Activated T-helper 1 cell treated with anti-CD3 and anti-CD28 coated beads, Interleukin-12 subunit alpha, Interleukin-12 subunit beta, Interleukin-2, Interleukin-4 antibody, amounts not matched to agents 30 ng/mL and 10 ng/mL and 1 ng/mL, durations not matched to agents 14 hours and 24 hours and 36 hours (primary cell): ENCODE measurements at regions not wholly inside any gene's neighbourhood (a gene's known extent, or its start where the extent isn't known, plus 50 kb on each side); places are given as distances from the start of the nearest gene placed in this dataset.

Experiments used
- DNase-seq: peaks from one replicate; pipeline ENCODE4 v3.0.0; 2021; ENCODE audit warnings: low spot score
- H3K27ac Mint-ChIP-seq: one replicate; pipeline ENCODE4 v1.8.0; 2021; ENCODE audit warnings: mild to moderate bottlenecking, mixed read lengths
- H3K27me3 Mint-ChIP-seq: one replicate; pipeline ENCODE4 v1.8.0; 2022; ENCODE audit warnings: mild to moderate bottlenecking, moderate library complexity, mixed read lengths; ENCODE audit not compliant: insufficient read depth
- H3K36me3 Mint-ChIP-seq: one replicate; pipeline ENCODE4 v1.8.0; 2021; ENCODE audit warnings: low read depth, mixed read lengths
- H3K4me1 Mint-ChIP-seq: one replicate; pipeline ENCODE4 v1.8.0; 2021; ENCODE audit warnings: low read depth, mixed read lengths
- H3K4me3 Mint-ChIP-seq: one replicate; pipeline ENCODE4 v1.8.0; 2021; ENCODE audit warnings: mild to moderate bottlenecking, moderate library complexity, mixed read lengths
- H3K9me3 Mint-ChIP-seq: one replicate; pipeline ENCODE4 v1.8.0; 2021; ENCODE audit warnings: mixed read lengths
- intact Hi-C: fragments of 100-400 bp; cut with micrococcal nuclease; formaldehyde crosslinking; loops from one replicate; pipeline ENCODE4 v1.15.1; 2024

DNA sequence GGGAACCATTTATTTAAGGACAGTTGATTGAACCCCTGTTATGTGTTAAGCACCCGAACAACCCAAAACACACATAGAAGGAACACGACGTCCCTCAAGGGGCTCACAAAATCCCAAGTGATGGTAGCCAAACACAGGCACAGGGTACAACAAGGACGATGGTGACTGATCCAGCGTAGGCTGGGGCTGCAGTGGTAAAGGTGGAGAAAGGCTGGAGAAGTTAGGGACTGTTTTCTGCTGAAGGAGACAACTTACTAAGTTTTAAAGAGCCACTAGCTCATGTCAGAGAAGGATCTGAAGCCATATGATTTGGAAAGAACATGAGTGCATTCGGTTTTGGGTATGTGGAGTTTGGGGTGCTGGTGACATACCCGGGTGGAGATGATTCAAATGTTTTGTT is 229.6 kb upstream of the TNRC6C start:
- Mint-ChIP-seq H3K27ac (no peak overlapping the region), H3K27me3 (peaks cover 39% of the 10 kb centered on the region), H3K4me3 (no peak overlapping the region), H3K4me1 (peaks cover 5% of the 10 kb centered on the region), H3K36me3 (no peaks in the 10 kb centered on the region), H3K9me3 (peaks cover 15% of the 10 kb centered on the region)
- no peak for DNase-seq
- intact Hi-C loops: no loop called here

GRCh38 chr17:77729587-77729986 is 228.9 kb upstream of the TNRC6C start:
- Mint-ChIP-seq H3K4me3 (no peak overlapping the region), H3K27ac (no peak overlapping the region), H3K4me1 (peaks cover 5% of the 10 kb centered on the region), H3K9me3 (peaks cover 15% of the 10 kb centered on the region), H3K36me3 (no peaks in the 10 kb centered on the region), H3K27me3 (peaks cover 37% of the 10 kb centered on the region)
- no peak for DNase-seq
- intact Hi-C loops: no loop called here

- peaks cover 5% of the 10 kb centered on the region for H3K4me1 Mint-ChIP-seq
- H3K27ac Mint-ChIP-seq: no peak overlapping the region
- H3K4me3 Mint-ChIP-seq: no peak overlapping the region
- H3K36me3 Mint-ChIP-seq: no peaks in the 10 kb centered on the region
- H3K9me3 Mint-ChIP-seq: peaks cover 15% of the 10 kb centered on the region
- H3K27me3 Mint-ChIP-seq: peaks cover 37% of the 10 kb centered on the region
- intact Hi-C loops: no loop called here
- DNase-seq: no peak
Observed at GRCh38 chr17:77730376-77730775, 228.1 kb upstream of the TNRC6C start.

- no peak for DNase-seq
Observed at GRCh38 chr17:77733576-77734296, 224.8 kb upstream of the TNRC6C start.

GRCh38 chr17:77734371-77735080 is 224.0 kb upstream of the TNRC6C start:
- H3K4me3 Mint-ChIP-seq: no peak overlapping the region
- peaks cover 42% of the 10 kb centered on the region for H3K27me3 Mint-ChIP-seq

More at GRCh38 chr17:77733576-77734296, 224.8 kb upstream of the TNRC6C start:
- intact Hi-C loops: no loop called here
- Mint-ChIP-seq H3K27ac (no peak overlapping the region), H3K4me3 (no peak overlapping the region), H3K27me3 (peaks cover 42% of the 10 kb centered on the region), H3K9me3 (peaks cover 15% of the 10 kb centered on the region), H3K36me3 (no peaks in the 10 kb centered on the region), H3K4me1 (no peaks in the 10 kb centered on the region)

DNA sequence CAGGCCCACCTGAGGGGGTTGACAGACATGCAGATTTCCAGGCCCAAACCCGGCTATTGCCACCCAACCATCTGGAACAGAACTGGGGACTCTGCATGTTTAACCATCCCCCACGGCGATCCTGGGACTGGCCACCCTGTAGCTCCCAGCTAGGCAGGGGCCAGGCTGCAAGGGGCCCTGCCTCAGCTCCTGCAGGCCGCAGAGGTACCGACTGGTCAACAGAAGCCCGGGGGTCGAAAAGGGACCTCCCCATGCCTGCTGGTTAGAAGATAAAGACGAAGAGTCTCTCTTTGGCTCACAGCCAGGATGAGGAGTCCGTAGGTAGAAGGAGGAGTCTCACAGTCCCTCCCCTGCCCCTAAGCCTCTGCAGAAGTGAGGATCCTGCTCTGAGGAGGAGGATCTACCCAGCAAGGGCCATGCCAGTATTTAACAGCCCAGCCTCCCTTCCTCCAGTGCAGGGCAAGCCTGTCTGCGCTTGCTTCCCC is 223.4 kb upstream of the TNRC6C start:
- intact Hi-C loops: no loop called here
- Mint-ChIP-seq H3K4me1 (no peaks in the 10 kb centered on the region), H3K27ac (no peak overlapping the region), H3K4me3 (no peak overlapping the region), H3K36me3 (no peaks in the 10 kb centered on the region), H3K9me3 (peaks cover 15% of the 10 kb centered on the region), H3K27me3 (peaks cover 39% of the 10 kb centered on the region)
- DNase-seq: no peak

More at GRCh38 chr17:77734371-77735080, 224.0 kb upstream of the TNRC6C start:
- Mint-ChIP-seq H3K27ac (no peak overlapping the region), H3K4me1 (no peaks in the 10 kb centered on the region), H3K9me3 (peaks cover 15% of the 10 kb centered on the region), H3K36me3 (no peaks in the 10 kb centered on the region)
- intact Hi-C loops: no loop called here
- DNase-seq: no peak

DNA sequence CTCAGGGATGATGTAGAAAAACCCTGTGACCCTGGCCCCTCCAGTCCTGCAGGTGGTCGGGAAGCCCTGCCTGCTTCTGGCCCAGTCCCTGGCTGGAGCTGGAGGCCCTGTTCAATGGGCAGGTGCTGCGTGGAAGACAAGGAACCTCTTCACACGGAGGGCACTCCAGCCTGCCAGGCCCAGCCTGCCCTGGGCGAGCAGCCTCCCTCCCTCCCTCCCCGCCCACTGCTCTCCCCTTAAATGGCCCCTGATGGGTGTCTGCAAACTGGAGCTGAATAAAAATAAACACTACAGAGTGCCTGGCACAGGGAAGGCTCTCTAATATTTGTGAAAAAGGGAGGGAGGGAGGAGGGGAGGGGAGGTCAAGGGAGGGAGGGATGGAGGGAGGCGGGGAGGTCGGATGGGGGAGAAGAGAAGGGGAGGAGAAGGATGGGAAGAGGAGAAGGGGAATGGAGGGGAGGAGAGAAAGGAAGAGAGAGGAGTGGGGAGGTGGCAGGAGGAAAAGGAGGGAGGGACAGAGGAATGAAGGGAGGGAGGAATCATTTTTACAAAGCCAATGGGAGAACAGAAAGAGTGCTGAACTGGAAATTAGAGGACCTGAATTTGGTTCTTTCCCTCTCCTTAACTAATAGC is 222.8 kb upstream of the TNRC6C start:
- no peak for DNase-seq
- Mint-ChIP-seq H3K36me3 (no peaks in the 10 kb centered on the region), H3K27me3 (peaks cover 35% of the 10 kb centered on the region), H3K4me1 (no peaks in the 10 kb centered on the region), H3K4me3 (no peak overlapping the region), H3K9me3 (peaks cover 15% of the 10 kb centered on the region), H3K27ac (no peak overlapping the region)
- intact Hi-C loops: no loop called here

GRCh38 chr17:77736199-77736585 is 222.3 kb upstream of the TNRC6C start:
- H3K4me3 Mint-ChIP-seq: no peak overlapping the region
- intact Hi-C loops: no loop called here
- H3K27me3 Mint-ChIP-seq: peaks cover 32% of the 10 kb centered on the region
- DNase-seq: no peak
- H3K36me3 Mint-ChIP-seq: no peaks in the 10 kb centered on the region
- H3K4me1 Mint-ChIP-seq: no peaks in the 10 kb centered on the region
- H3K27ac Mint-ChIP-seq: no peak overlapping the region
- peaks cover 15% of the 10 kb centered on the region for H3K9me3 Mint-ChIP-seq

GRCh38 chr17:77736721-77737120 is 221.8 kb upstream of the TNRC6C start:
- Mint-ChIP-seq H3K4me3 (no peak overlapping the region), H3K36me3 (no peaks in the 10 kb centered on the region), H3K27me3 (peaks cover 30% of the 10 kb centered on the region), H3K9me3 (peaks cover 15% of the 10 kb centered on the region), H3K4me1 (no peaks in the 10 kb centered on the region), H3K27ac (no peak overlapping the region)
- intact Hi-C loops: no loop called here
- no peak for DNase-seq

DNA sequence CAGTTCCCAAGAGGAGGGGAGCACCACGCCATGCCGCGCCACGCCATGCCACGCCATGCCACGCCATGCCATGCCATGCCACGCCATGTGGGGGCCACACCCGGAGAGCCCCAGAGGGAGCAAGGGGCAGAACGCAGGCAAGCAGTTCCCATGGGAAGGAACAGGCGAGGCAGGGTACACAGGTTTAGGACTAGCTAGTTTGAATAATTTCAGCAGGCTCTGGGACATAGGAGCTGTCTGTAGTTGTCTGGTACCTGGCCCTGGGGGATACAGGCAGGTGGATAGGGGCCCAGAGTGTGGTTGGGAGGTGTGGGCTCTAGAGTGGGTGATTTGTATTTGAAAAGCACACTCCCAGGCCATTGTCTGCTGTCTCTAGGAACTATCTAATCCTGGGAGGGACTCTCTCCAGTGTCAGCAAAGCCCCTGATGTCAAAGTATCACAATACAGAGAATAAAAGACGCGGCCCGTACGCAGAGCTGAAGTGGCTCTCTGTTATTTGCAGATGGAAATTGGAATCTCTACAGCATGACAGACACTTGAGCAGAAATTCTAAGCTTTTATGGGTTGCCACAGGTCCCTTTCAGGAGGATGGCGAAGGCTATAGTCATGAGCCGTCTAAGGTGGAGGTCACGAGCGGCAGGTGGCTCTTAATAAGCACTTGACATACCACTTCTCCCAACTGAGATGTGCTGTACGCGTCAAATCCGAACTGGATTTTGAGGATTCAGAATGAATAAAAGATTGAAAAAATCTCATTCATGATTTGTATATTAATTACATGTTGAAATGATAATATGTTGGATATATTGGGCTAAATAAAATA is 220.8 kb upstream of the TNRC6C start:
- Mint-ChIP-seq H3K9me3 (peaks cover 7% of the 10 kb centered on the region), H3K27ac (no peak overlapping the region), H3K36me3 (no peaks in the 10 kb centered on the region), H3K27me3 (peaks cover 23% of the 10 kb centered on the region), H3K4me1 (no peaks in the 10 kb centered on the region), H3K4me3 (no peak overlapping the region)
- intact Hi-C loops: no loop called here
- DNase-seq: no peak

GRCh38 chr17:77738751-77739531 is 219.6 kb upstream of the TNRC6C start:
- intact Hi-C loops: no loop called here
- no peak for DNase-seq
- Mint-ChIP-seq H3K4me3 (no peak overlapping the region), H3K4me1 (no peaks in the 10 kb centered on the region), H3K36me3 (no peaks in the 10 kb centered on the region), H3K9me3 (no peaks in the 10 kb centered on the region), H3K27me3 (peaks cover 11% of the 10 kb centered on the region), H3K27ac (no peak overlapping the region)

DNA sequence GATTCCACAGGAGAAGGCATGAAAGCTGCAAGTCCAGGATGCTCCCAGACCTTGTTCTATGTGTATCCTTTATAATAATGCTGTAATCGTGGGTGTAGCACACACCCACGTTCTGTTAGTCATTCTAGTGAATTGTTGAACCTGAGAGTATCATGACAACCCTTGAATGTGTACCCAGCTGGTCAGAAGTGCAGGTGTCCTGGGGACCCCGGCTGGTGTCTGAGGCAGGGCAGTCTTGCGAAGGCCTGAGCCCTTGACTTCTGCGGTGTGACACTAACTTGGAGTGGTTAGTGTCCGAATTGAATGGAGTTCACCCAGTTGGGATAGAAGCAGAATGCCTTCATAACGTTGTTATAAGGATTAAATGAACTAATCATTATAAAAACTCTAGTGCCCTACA is 218.0 kb upstream of the TNRC6C start:
- Mint-ChIP-seq H3K27ac (no peak overlapping the region), H3K4me3 (no peak overlapping the region), H3K9me3 (no peaks in the 10 kb centered on the region), H3K4me1 (no peaks in the 10 kb centered on the region), H3K36me3 (no peaks in the 10 kb centered on the region), H3K27me3 (peaks cover 11% of the 10 kb centered on the region)
- no peak for DNase-seq
- intact Hi-C loops: loop anchor here (5.0 kb wide), 1 partner anchor 198 kb away; no protein-coding TSS in a partner anchor
